Upper lobe of left lung (tissue), 6 donors: ENCODE measurements at regions not wholly inside any gene's neighbourhood (a gene's known extent, or its start where the extent isn't known, plus 50 kb on each side); places are given as distances from the start of the nearest gene placed in this dataset.
"Not testable (repeated sequence)": the region's sequence is repeated elsewhere in the genome, so short reads cannot be mapped to it uniquely, and the experiment has no call there.

Experiments used
- ATAC-seq, 2 donors: fragments of 200-7000 bp; cut with Tn5 transposase; one replicate each; pipeline ENCODE4 v1.9.1; 2022; ENCODE audit warnings: mild to moderate bottlenecking in 2 of 2, moderate library complexity in 2 of 2; ENCODE audit not compliant: low FRiP score in 2 of 2
- DNase-seq, 2 donors: peaks; one replicate each; pipeline ENCODE4 v3.0.0-alpha.2; 2019 to 2020
- H3K27ac ChIP-seq, 4 donors: fragments of 200-600 bp; sonication (generic); one replicate each; pipeline ENCODE4 v1.5.1; 2016 to 2019
- H3K27me3 ChIP-seq, 4 donors: fragments of 200-600 bp; sonication (generic); one replicate each; pipeline ENCODE4 v1.5.1; 2017 to 2019
- H3K36me3 ChIP-seq, 4 donors: fragments of 200-600 bp; sonication (generic); one replicate each; pipeline ENCODE4 v1.5.1; 2016 to 2019
- H3K4me1 ChIP-seq, 4 donors: fragments of 200-600 bp; sonication (generic); one replicate each; pipeline ENCODE4 v1.5.1; 2018 to 2019
- H3K4me3 ChIP-seq, 4 donors: fragments of 200-600 bp; sonication (generic); one replicate each; pipeline ENCODE4 v1.5.1; 2017 to 2019; ENCODE audit warnings: mild to moderate bottlenecking in 2 of 4, moderate library complexity in 1 of 4
- H3K9me3 ChIP-seq, 4 donors: fragments of 200-600 bp; sonication (generic); one replicate each; pipeline ENCODE4 v1.5.1; 2018 to 2019
- EP300 ChIP-seq, 4 donors: sonication (generic); formaldehyde crosslinking; IDR thresholded peaks; one replicate each; pipeline ENCODE4 v1.5.1; 2017; ENCODE audit warnings: antibody characterized with exemption in 4 of 4, control low read depth in 2 of 4
- POLR2A ChIP-seq, 4 donors: fragments of 450-650 bp; IDR thresholded peaks; one replicate each; pipeline ENCODE4 v1.5.1; 2016 to 2017; ENCODE audit warnings: antibody characterized with exemption in 4 of 4, mild to moderate bottlenecking in 2 of 4
- POLR2AphosphoS5 ChIP-seq, 2 donors: sonication (generic); formaldehyde crosslinking; IDR thresholded peaks; one replicate each; pipeline ENCODE4 v1.5.1; 2017; ENCODE audit warnings: antibody characterized with exemption in 2 of 2
- WGBS, 2 donors: methylation state at CpG; one replicate each; pipeline ENCODE4 v1.1.5; 2017 to 2018; 5-methylcytosine and 5-hydroxymethylcytosine counted together
- TF ChIP-seq, protein P1 (sequence below), 6 experiments: fragments of 450-650 bp in 4 of 6; fragments of 200-600 bp in 2 of 6; sonication (generic) in 2 of 6; IDR thresholded peaks; one replicate each; pipeline ENCODE4 v1.5.1; 2016 to 2019; ENCODE audit warnings: antibody characterized with exemption in 6 of 6
- donor health status: DM: no; HTN: no; CAD: no; lungs with moderate emphysema.
- donor health status: DM: no; HTN: yes; CAD: no; lungs with severe emphysema.

DNA sequence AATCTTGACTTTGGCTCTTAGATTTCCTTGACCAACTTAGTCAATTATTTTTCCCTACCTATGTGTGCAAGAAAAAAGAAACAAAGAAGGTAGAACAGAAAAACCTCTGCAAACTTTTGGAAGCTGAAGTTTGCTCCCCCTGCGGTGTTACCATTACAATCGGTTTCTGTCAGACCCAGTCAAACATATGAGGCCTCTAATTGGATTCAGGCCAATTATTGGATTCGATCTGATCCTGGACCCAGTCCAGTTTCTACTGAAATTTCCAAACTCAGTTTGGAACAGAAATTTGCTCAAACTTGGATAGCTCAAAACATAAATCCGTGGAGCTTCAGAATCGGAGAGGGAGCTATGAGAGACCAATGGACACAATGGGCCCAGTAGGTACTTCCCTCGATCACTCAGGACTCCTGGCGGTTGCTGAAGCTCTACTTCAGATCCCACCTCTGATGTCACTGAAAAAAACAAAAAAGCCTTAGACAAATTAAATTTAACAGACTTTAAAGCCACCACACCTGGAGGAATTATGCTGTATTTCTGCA is 523.9 kb downstream of the DMRTA1 start:
- WGBS, 2 donors: 80 to 83% methylated on average over 7 of the region's 7 CpGs
- DNase-seq (no peak), ATAC-seq (no peak)
- TF ChIP-seq, protein P1, sequence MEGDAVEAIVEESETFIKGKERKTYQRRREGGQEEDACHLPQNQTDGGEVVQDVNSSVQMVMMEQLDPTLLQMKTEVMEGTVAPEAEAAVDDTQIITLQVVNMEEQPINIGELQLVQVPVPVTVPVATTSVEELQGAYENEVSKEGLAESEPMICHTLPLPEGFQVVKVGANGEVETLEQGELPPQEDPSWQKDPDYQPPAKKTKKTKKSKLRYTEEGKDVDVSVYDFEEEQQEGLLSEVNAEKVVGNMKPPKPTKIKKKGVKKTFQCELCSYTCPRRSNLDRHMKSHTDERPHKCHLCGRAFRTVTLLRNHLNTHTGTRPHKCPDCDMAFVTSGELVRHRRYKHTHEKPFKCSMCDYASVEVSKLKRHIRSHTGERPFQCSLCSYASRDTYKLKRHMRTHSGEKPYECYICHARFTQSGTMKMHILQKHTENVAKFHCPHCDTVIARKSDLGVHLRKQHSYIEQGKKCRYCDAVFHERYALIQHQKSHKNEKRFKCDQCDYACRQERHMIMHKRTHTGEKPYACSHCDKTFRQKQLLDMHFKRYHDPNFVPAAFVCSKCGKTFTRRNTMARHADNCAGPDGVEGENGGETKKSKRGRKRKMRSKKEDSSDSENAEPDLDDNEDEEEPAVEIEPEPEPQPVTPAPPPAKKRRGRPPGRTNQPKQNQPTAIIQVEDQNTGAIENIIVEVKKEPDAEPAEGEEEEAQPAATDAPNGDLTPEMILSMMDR (IDR thresholded peaks at IDR 0.05): no peak
- TF ChIP-seq EP300 (IDR thresholded peaks at IDR 0.05) (no peak), POLR2A (IDR thresholded peaks at IDR 0.05) (no peak), POLR2AphosphoS5 (IDR thresholded peaks at IDR 0.05) (no peak)
- no peaks in the 10 kb centered on the region for H3K4me1 ChIP-seq
- no peaks in the 10 kb centered on the region for H3K36me3 ChIP-seq
- H3K27me3 ChIP-seq: no peaks in the 10 kb centered on the region
- H3K27ac ChIP-seq: no peak overlapping the region
- no peaks in the 10 kb centered on the region for H3K9me3 ChIP-seq
- no peak overlapping the region for H3K4me3 ChIP-seq

DNA sequence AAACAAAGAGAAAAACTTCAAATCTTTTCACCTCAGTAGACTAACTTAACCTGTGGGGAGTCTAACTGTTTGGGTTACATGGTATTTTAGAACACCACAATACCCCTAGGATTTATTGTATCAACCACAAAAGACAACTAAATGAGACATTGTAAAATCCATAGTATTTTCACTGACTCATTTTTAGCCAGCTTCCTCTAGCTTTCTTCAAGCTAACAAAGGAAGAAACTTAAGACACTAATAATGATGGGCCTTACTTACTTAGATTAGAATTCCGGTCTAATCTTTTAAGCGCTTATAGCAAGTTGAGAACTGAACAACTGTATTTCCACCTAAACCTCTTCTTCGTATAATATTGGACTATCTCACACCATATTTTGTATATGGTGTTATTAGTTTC is 529.3 kb downstream of the DMRTA1 start:
- WGBS, 2 donors: 94 to 96% methylated on average over 3 of the region's 3 CpGs
- no peak for ATAC-seq
- no peak for DNase-seq

DNA sequence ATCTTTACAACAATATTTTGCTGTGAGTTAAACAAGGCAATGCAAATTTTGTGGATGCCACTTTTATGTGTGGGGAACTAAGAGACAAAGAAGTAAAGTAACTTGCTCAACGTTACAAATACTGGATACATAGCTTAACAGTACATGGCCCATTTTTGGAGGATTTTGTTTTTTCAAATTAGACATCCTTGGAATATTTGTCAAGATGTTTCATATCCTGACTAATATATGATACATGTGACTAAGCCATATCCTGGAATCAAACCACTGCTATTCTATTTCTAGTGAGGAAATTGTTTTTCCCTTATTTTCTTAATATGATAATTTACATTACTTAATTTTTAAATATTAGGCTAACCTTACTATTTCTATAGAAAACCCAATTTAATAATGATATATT is 529.8 kb downstream of the DMRTA1 start:
- ATAC-seq: no peak

More for the DNA sequence above, 529.3 kb downstream of the DMRTA1 start:
- Histone ChIP-seq H3K27me3 (no peaks in the 10 kb centered on the region), H3K4me1 (no peaks in the 10 kb centered on the region), H3K4me3 (no peak overlapping the region), H3K27ac (no peak overlapping the region), H3K36me3 (no peaks in the 10 kb centered on the region), H3K9me3 (no peaks in the 10 kb centered on the region)
- TF ChIP-seq POLR2AphosphoS5 (IDR thresholded peaks at IDR 0.05): no peak
- TF ChIP-seq, protein P1 (IDR thresholded peaks at IDR 0.05): no peak
- TF ChIP-seq POLR2A (IDR thresholded peaks at IDR 0.05): no peak
- no peak for TF ChIP-seq EP300 (IDR thresholded peaks at IDR 0.05)

DNA sequence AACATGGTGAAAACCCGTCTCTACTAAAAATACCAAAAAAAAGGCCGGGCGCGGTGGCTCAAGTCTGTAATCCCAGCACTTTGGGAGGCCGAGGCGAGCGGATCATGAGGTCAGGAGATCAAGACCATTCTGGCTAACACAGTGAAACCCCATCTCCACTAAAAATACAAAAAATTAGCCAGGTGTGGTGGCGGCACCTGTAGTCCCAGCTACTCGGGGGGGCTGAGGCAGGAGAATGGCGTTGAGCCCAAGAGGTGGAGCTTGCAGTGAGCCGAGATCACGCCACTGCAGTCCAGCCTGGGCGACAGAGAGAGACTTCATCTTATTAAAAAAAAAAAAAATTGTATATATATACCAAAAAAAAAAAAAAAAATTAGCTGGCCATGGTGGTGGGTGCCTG is 533.8 kb downstream of the DMRTA1 start:
- H3K4me1 ChIP-seq, H3K9me3 ChIP-seq, ATAC-seq, H3K36me3 ChIP-seq, H3K4me3 ChIP-seq, H3K27ac ChIP-seq, H3K27me3 ChIP-seq: not testable (repeated sequence)
- peak in 1 of 2 donors; percentile 0 for DNase-seq
- 88 to 89% methylated on average over 13 of the region's 13 CpGs for WGBS, 2 donors

More for the DNA sequence above, 529.8 kb downstream of the DMRTA1 start:
- no peaks in the 10 kb centered on the region for H3K36me3 ChIP-seq
- no peak overlapping the region for H3K27ac ChIP-seq
- no peaks in the 10 kb centered on the region for H3K27me3 ChIP-seq
- H3K4me3 ChIP-seq: no peak overlapping the region
- no peak for DNase-seq
- H3K4me1 ChIP-seq: no peaks in the 10 kb centered on the region
- TF ChIP-seq, protein P1 (IDR thresholded peaks at IDR 0.05): no peak
- H3K9me3 ChIP-seq: no peaks in the 10 kb centered on the region
- WGBS, 2 donors: 68 to 82% methylated on average over 1 of the region's 1 CpG

DNA sequence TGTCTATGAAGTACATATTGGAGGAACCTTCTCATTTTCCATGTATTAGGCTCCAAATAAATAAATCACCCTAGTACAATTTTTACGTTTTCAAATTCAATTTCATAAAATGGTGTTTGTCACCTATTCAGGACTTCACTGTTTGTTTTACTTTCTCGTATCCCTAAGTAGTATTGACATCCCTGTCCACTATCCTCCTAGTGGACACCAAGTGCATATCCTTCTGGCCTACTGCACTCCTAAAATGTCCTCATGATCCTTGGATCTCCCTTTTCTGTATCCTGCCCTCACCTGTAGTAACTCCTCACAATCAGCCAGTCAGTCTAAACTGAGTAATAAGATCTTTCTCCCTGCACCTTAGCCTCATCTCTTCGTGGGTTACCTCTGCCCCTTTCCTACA is 539.9 kb downstream of the DMRTA1 start:
- no peaks in the 10 kb centered on the region for H3K27me3 ChIP-seq
- DNase-seq: no peak
- no peaks in the 10 kb centered on the region for H3K9me3 ChIP-seq
- no peaks in the 10 kb centered on the region for H3K36me3 ChIP-seq
- no peak overlapping the region for H3K27ac ChIP-seq
- 68 to 70% methylated on average over 3 of the region's 3 CpGs for WGBS, 2 donors
- H3K4me3 ChIP-seq: no peak overlapping the region
- TF ChIP-seq, protein P1 (IDR thresholded peaks at IDR 0.05): no peak
- no peak for TF ChIP-seq POLR2AphosphoS5 (IDR thresholded peaks at IDR 0.05)
- H3K4me1 ChIP-seq: no peaks in the 10 kb centered on the region
- no peak for ATAC-seq
